Astrocyte (in vitro differentiated cells and primary cell): ENCODE measurements at regions not wholly inside any gene's neighbourhood (a gene's known extent, or its start where the extent isn't known, plus 50 kb on each side); places are given as distances from the start of the nearest gene placed in this dataset.

Experiments
- DNase-seq: peaks from one replicate; pipeline ENCODE4 v3.0.0-alpha.2; 2010; ENCODE audit warnings: low read depth
- FAIRE-seq: peaks from 2 replicates; lab custom pipeline; 2011; peaks lifted over from hg19 to GRCh38; lab: Jason Lieb, UNC
- H2AFZ ChIP-seq: 2 replicates; pipeline ENCODE4 v1.6.0; 2012; ENCODE audit warnings: low read depth, low read length, inconsistent platforms
- H3K27ac ChIP-seq: 2 replicates; pipeline ENCODE4 v1.5.1; 2011; ENCODE audit warnings: low read depth, low read length, inconsistent platforms
- H3K27me3 ChIP-seq: 2 replicates; pipeline ENCODE4 v1.6.0; 2011; ENCODE audit warnings: low read length, inconsistent platforms; ENCODE audit not compliant: insufficient read depth
- H3K36me3 ChIP-seq: 2 replicates; pipeline ENCODE4 v1.5.1; 2011; ENCODE audit warnings: low read length, inconsistent platforms; ENCODE audit not compliant: insufficient read depth
- H3K4me1 ChIP-seq: 2 replicates; pipeline ENCODE4 v1.5.1; 2011; ENCODE audit warnings: low read length, inconsistent platforms; ENCODE audit not compliant: insufficient read depth
- H3K4me2 ChIP-seq: 2 replicates; pipeline ENCODE4 v1.6.0; 2012; ENCODE audit warnings: low read length, inconsistent platforms
- H3K4me3 ChIP-seq: 2 replicates; pipeline ENCODE4 v1.5.1; 2011; ENCODE audit warnings: low read depth, mild to moderate bottlenecking, low read length, inconsistent platforms; ENCODE audit not compliant: insufficient read depth
- H3K79me2 ChIP-seq: 2 replicates; pipeline ENCODE4 v1.6.0; 2012; ENCODE audit warnings: mild to moderate bottlenecking, low read length, inconsistent platforms; ENCODE audit not compliant: insufficient read depth
- H3K9ac ChIP-seq: 2 replicates; pipeline ENCODE4 v1.6.0; 2012; ENCODE audit warnings: mild to moderate bottlenecking, low read length, inconsistent platforms
- H3K9me3 ChIP-seq: 2 replicates; pipeline ENCODE4 v1.5.1; 2012; ENCODE audit warnings: low read depth, mild to moderate bottlenecking, low read length, inconsistent platforms; ENCODE audit not compliant: insufficient read depth
- H4K20me1 ChIP-seq: 2 replicates; pipeline ENCODE4 v1.6.0; 2012; ENCODE audit warnings: low read length, inconsistent platforms; ENCODE audit not compliant: insufficient read depth
- H3K27ac Mint-ChIP-seq: one replicate; pipeline ENCODE4 v1.8.0; 2021; ENCODE audit warnings: mild to moderate bottlenecking, mixed read lengths; ENCODE audit not compliant: unreplicated experiment
- H3K27me3 Mint-ChIP-seq: one replicate; pipeline ENCODE4 v1.8.0; 2021; ENCODE audit warnings: low read depth, mixed read lengths; ENCODE audit not compliant: unreplicated experiment
- H3K36me3 Mint-ChIP-seq: one replicate; pipeline ENCODE4 v1.8.0; 2021; ENCODE audit warnings: low read depth, mixed read lengths; ENCODE audit not compliant: unreplicated experiment
- H3K4me1 Mint-ChIP-seq: one replicate; pipeline ENCODE4 v1.8.0; 2021; ENCODE audit warnings: low read depth, mixed read lengths; ENCODE audit not compliant: unreplicated experiment
- H3K4me3 Mint-ChIP-seq: one replicate; pipeline ENCODE4 v1.8.0; 2021; ENCODE audit warnings: mild to moderate bottlenecking, moderate library complexity, mixed read lengths; ENCODE audit not compliant: unreplicated experiment
- H3K9me3 Mint-ChIP-seq: one replicate; pipeline ENCODE4 v1.8.0; 2021; ENCODE audit warnings: mild to moderate bottlenecking, mixed read lengths; ENCODE audit not compliant: unreplicated experiment
- CTCF ChIP-seq: IDR thresholded peaks from 2 replicates; pipeline ENCODE4 v1.5.1; 2011; ENCODE audit warnings: low read depth, mild to moderate bottlenecking, inconsistent platforms, low read length, moderate library complexity; ENCODE audit not compliant: insufficient read depth
- EZH2 ChIP-seq: IDR thresholded peaks from 2 replicates; pipeline ENCODE4 v1.6.1; 2012; ENCODE audit warnings: mild to moderate bottlenecking, low read length, inconsistent platforms; ENCODE audit not compliant: insufficient read depth

GRCh38 chr19:28483197-28483596 lies 729.8 kb downstream of the UQCRFS1 start:
- Mint-ChIP-seq H3K9me3 (no peaks in the 10 kb centered on the region), H3K27me3 (peaks cover 15% of the 10 kb centered on the region), H3K36me3 (no peaks in the 10 kb centered on the region), H3K27ac (no peak overlapping the region), H3K4me1 (peaks cover 6% of the 10 kb centered on the region), H3K4me3 (no peak overlapping the region)
- H3K27ac ChIP-seq, result no peak overlapping the region
- H3K27me3 ChIP-seq, result no peaks in the 10 kb centered on the region
- FAIRE-seq (no peak), DNase-seq (no peak)
- no peaks in the 10 kb centered on the region for H3K36me3 ChIP-seq
- TF ChIP-seq CTCF (no peak), EZH2 (no peak)
- H2AFZ ChIP-seq, result no peak overlapping the region
- no peak overlapping the region for H3K4me3 ChIP-seq
- H3K79me2 ChIP-seq, result no peaks in the 10 kb centered on the region
- H3K9ac ChIP-seq, result no peak overlapping the region
- H3K4me1 ChIP-seq, result no peaks in the 10 kb centered on the region
- H3K9me3 ChIP-seq, result no peaks in the 10 kb centered on the region
- no peak overlapping the region for H3K4me2 ChIP-seq
- H4K20me1 ChIP-seq, result no peaks in the 10 kb centered on the region

- Histone ChIP-seq H3K27me3 (no peaks in the 10 kb centered on the region), H3K4me1 (no peaks in the 10 kb centered on the region), H3K9ac (no peak overlapping the region), H3K4me3 (no peak overlapping the region), H2AFZ (no peak overlapping the region), H3K9me3 (no peaks in the 10 kb centered on the region), H3K4me2 (no peak overlapping the region), H3K36me3 (no peaks in the 10 kb centered on the region), H3K27ac (no peak overlapping the region), H4K20me1 (no peaks in the 10 kb centered on the region), H3K79me2 (no peaks in the 10 kb centered on the region)
- TF ChIP-seq EZH2 (no peak), CTCF (no peak)
- no peak overlapping the region for H3K4me3 Mint-ChIP-seq
- DNase-seq (no peak), FAIRE-seq (no peak)
- H3K4me1 Mint-ChIP-seq, result peaks cover 6% of the 10 kb centered on the region
- peak overlapping the region; percentile 38 for H3K27ac Mint-ChIP-seq
- peaks cover 11% of the 10 kb centered on the region for H3K27me3 Mint-ChIP-seq
- H3K36me3 Mint-ChIP-seq, result no peaks in the 10 kb centered on the region
- no peaks in the 10 kb centered on the region for H3K9me3 Mint-ChIP-seq
Measured at GRCh38 chr19:28482221-28482620, 730.7 kb downstream of the UQCRFS1 start.

GRCh38 chr19:28481674-28482073 lies 731.3 kb downstream of the UQCRFS1 start:
- H3K4me3 Mint-ChIP-seq, result no peak overlapping the region
- Histone ChIP-seq H3K4me3 (no peak overlapping the region), H3K4me1 (no peaks in the 10 kb centered on the region), H3K79me2 (no peaks in the 10 kb centered on the region), H3K27me3 (no peaks in the 10 kb centered on the region), H4K20me1 (no peaks in the 10 kb centered on the region), H3K9me3 (no peaks in the 10 kb centered on the region), H3K36me3 (no peaks in the 10 kb centered on the region), H3K4me2 (no peak overlapping the region), H3K27ac (no peak overlapping the region), H3K9ac (no peak overlapping the region), H2AFZ (no peak overlapping the region)
- no peak for FAIRE-seq
- no peak for TF ChIP-seq CTCF
- peaks cover 6% of the 10 kb centered on the region for H3K4me1 Mint-ChIP-seq
- no peaks in the 10 kb centered on the region for H3K9me3 Mint-ChIP-seq
- H3K27me3 Mint-ChIP-seq, result peaks cover 11% of the 10 kb centered on the region
- H3K27ac Mint-ChIP-seq, result no peak overlapping the region
- DNase-seq, result no peak
- H3K36me3 Mint-ChIP-seq, result no peaks in the 10 kb centered on the region
